Mesenchymal stem cell (in vitro differentiated cells and primary cell): ENCODE measurements at regions not wholly inside any gene's neighbourhood (a gene's known extent, or its start where the extent isn't known, plus 50 kb on each side); places are given as distances from the start of the nearest gene placed in this dataset.

Experiments used
- DNase-seq: peaks from one replicate; pipeline ENCODE4 v3.0.0-alpha.2; 2013
- H2AFZ ChIP-seq: one replicate; pipeline ENCODE4 v1.6.1; 2013; ENCODE audit warnings: low read depth, mild to moderate bottlenecking, control low read depth, inconsistent platforms, low read length, moderate library complexity
- H2AK5ac ChIP-seq: 2 replicates; pipeline ENCODE4 v1.6.1; 2013; ENCODE audit warnings: low read length, moderate library complexity, mild to moderate bottlenecking, inconsistent platforms; ENCODE audit not compliant: severe bottlenecking
- H2BK120ac ChIP-seq: one replicate; pipeline ENCODE4 v1.6.1; 2013; ENCODE audit warnings: low read depth, mild to moderate bottlenecking, inconsistent platforms, low read length, moderate library complexity
- H2BK12ac ChIP-seq, 2 experiments: one replicate each; pipeline ENCODE4 v1.6.1; 2013; ENCODE audit warnings: inconsistent platforms in 2 of 2, low read length in 2 of 2, mild to moderate bottlenecking in 2 of 2, moderate library complexity in 2 of 2, control low read depth in 1 of 2
- H2BK15ac ChIP-seq: one replicate; pipeline ENCODE4 v1.6.1; 2013; ENCODE audit warnings: mild to moderate bottlenecking, low read depth, inconsistent platforms; ENCODE audit not compliant: poor library complexity, severe bottlenecking
- H2BK5ac ChIP-seq: 2 replicates; pipeline ENCODE4 v1.6.1; 2013; ENCODE audit warnings: low read depth, mild to moderate bottlenecking, low read length, control low read depth, inconsistent platforms; ENCODE audit not compliant: poor library complexity, severe bottlenecking
- H3K14ac ChIP-seq, 2 experiments: one replicate each; pipeline ENCODE4 v1.6.1; 2013; ENCODE audit warnings: inconsistent platforms in 2 of 2, low read length in 2 of 2, control low read depth in 1 of 2, mild to moderate bottlenecking in 1 of 2, moderate library complexity in 1 of 2
- H3K18ac ChIP-seq, 2 experiments: one replicate each; pipeline ENCODE4 v1.6.1; 2013; ENCODE audit warnings: inconsistent platforms in 2 of 2, low read length in 2 of 2, control low read depth in 1 of 2, low read depth in 1 of 2, mild to moderate bottlenecking in 1 of 2
- H3K23ac ChIP-seq, 2 experiments: one replicate each; pipeline ENCODE4 v1.6.1; 2013; ENCODE audit warnings: inconsistent platforms in 2 of 2, low read length in 2 of 2, mild to moderate bottlenecking in 2 of 2, moderate library complexity in 2 of 2, control low read depth in 1 of 2
- H3K27ac ChIP-seq: 2 replicates; pipeline ENCODE4 v1.5.1; 2013; ENCODE audit warnings: mild to moderate bottlenecking, moderate library complexity, low read length, control low read depth, inconsistent platforms; ENCODE audit not compliant: poor library complexity, severe bottlenecking
- H3K27me3 ChIP-seq, 2 experiments: 2 replicates each; pipeline versions ENCODE4 v1.6.1 to v1.7.0; 2013; ENCODE audit warnings: low read length in 2 of 2, mild to moderate bottlenecking in 2 of 2, moderate library complexity in 2 of 2, control low read depth in 1 of 2, inconsistent platforms in 1 of 2; ENCODE audit not compliant: control insufficient read depth in 1 of 2, insufficient read depth in 1 of 2
- H3K36me3 ChIP-seq, 2 experiments: 2 replicates each; pipeline versions ENCODE4 v1.6.1 to v1.7.0; 2013; ENCODE audit warnings: low read length in 2 of 2, control low read depth in 1 of 2, inconsistent platforms in 1 of 2, low read depth in 1 of 2, mild to moderate bottlenecking in 1 of 2; ENCODE audit not compliant: insufficient read depth in 2 of 2, control insufficient read depth in 1 of 2
- H3K4ac ChIP-seq, 2 experiments: one replicate each; pipeline ENCODE4 v1.6.1; 2013; ENCODE audit warnings: inconsistent platforms in 2 of 2, low read length in 2 of 2, mild to moderate bottlenecking in 2 of 2, moderate library complexity in 2 of 2, control low read depth in 1 of 2, low read depth in 1 of 2
- H3K4me1 ChIP-seq: 2 replicates; pipeline ENCODE4 v1.6.1; 2013; ENCODE audit warnings: low read depth, low read length, control low read depth; ENCODE audit not compliant: control insufficient read depth, insufficient read depth
- H3K4me2 ChIP-seq: 2 replicates; pipeline ENCODE4 v1.6.1; 2013; ENCODE audit warnings: low read length, mild to moderate bottlenecking, inconsistent platforms; ENCODE audit not compliant: poor library complexity, severe bottlenecking
- H3K4me3 ChIP-seq, 2 experiments: 2 replicates each; pipeline versions ENCODE4 v1.5.1 to v1.7.0; 2013; ENCODE audit warnings: low read length in 2 of 2, mild to moderate bottlenecking in 2 of 2, control low read depth in 1 of 2, low read depth in 1 of 2; ENCODE audit not compliant: insufficient read depth in 1 of 2
- H3K79me1 ChIP-seq: replicated peaks from 2 replicates; pipeline ENCODE4 v1.6.1; 2013; ENCODE audit warnings: mild to moderate bottlenecking, control low read depth, low read length, inconsistent platforms; ENCODE audit not compliant: poor library complexity, severe bottlenecking
- H3K9ac ChIP-seq: 2 replicates; pipeline ENCODE4 v1.7.0; 2013; ENCODE audit warnings: mild to moderate bottlenecking, low read length, moderate library complexity
- H3K9me3 ChIP-seq: 2 replicates; pipeline ENCODE4 v1.7.0; 2013; ENCODE audit warnings: mild to moderate bottlenecking, low read length; ENCODE audit not compliant: control insufficient read depth
- H4K8ac ChIP-seq: one replicate; pipeline ENCODE4 v1.6.1; 2013; ENCODE audit warnings: inconsistent platforms, mild to moderate bottlenecking, low read length, moderate library complexity
- H4K91ac ChIP-seq: one replicate; pipeline ENCODE4 v1.6.1; 2013; ENCODE audit warnings: mild to moderate bottlenecking, low read length, inconsistent platforms
- WGBS: methylation state at CpG from one replicate; pipeline ENCODE4 v1.1.7; 2013; ENCODE audit warnings: mixed read lengths; 5-methylcytosine and 5-hydroxymethylcytosine counted together

GRCh38 chr2:18842836-18843235 is 253.5 kb upstream of the NT5C1B start:
- no peak overlapping the region for H4K8ac ChIP-seq
- no peak overlapping the region for H2BK12ac ChIP-seq
- no peak overlapping the region for H3K4ac ChIP-seq
- no peak overlapping the region for H3K18ac ChIP-seq
- no peak overlapping the region for H3K27ac ChIP-seq
- H3K79me1 ChIP-seq: no peaks in the 10 kb centered on the region
- H3K23ac ChIP-seq: no peak overlapping the region
- no peak overlapping the region for H2BK5ac ChIP-seq
- H2BK15ac ChIP-seq: peak overlapping the region; percentile 19
- no peaks in the 10 kb centered on the region for H3K36me3 ChIP-seq
- H3K9ac ChIP-seq: no peak overlapping the region
- H2BK120ac ChIP-seq: no peak overlapping the region
- H3K4me1 ChIP-seq: no peaks in the 10 kb centered on the region
- H3K4me2 ChIP-seq: no peak overlapping the region
- H2AFZ ChIP-seq: no peak overlapping the region
- peak overlapping the region; percentile 20 for H4K91ac ChIP-seq
- peak overlapping the region; percentile 35 for H2AK5ac ChIP-seq
- 81% methylated on average over 5 of the region's 5 CpGs for WGBS
- no peaks in the 10 kb centered on the region for H3K9me3 ChIP-seq
- H3K4me3 ChIP-seq: no peak overlapping the region
- H3K14ac ChIP-seq: no peak overlapping the region
- DNase-seq: no peak
- H3K27me3 ChIP-seq: no peaks in the 10 kb centered on the region

- Histone ChIP-seq H3K4me3 (no peak overlapping the region), H2AK5ac (no peak overlapping the region), H2BK120ac (no peak overlapping the region), H3K18ac (no peak overlapping the region), H3K79me1 (no peaks in the 10 kb centered on the region), H2BK15ac (no peak overlapping the region), H3K4ac (no peak overlapping the region), H3K36me3 (no peaks in the 10 kb centered on the region), H3K14ac (no peak overlapping the region), H3K27ac (no peak overlapping the region), H4K91ac (no peak overlapping the region), H4K8ac (no peak overlapping the region), H3K9me3 (no peaks in the 10 kb centered on the region), H2BK5ac (no peak overlapping the region), H3K9ac (no peak overlapping the region), H2AFZ (no peak overlapping the region), H2BK12ac (no peak overlapping the region), H3K27me3 (peaks cover 0 to 1% of the 10 kb centered on the region in 2 experiments), H3K4me2 (no peak overlapping the region), H3K23ac (no peak overlapping the region), H3K4me1 (no peaks in the 10 kb centered on the region)
- WGBS: 96% methylated on average over 3 of the region's 4 CpGs
- DNase-seq: no peak
These were observed 252.1 kb upstream of the NT5C1B start for GRCh38 chr2:18841248-18842150.

- WGBS: 100% methylated on average over 1 of the region's 1 CpG
- Histone ChIP-seq H3K36me3 (no peaks in the 10 kb centered on the region), H3K4me2 (no peak overlapping the region), H2BK120ac (no peak overlapping the region), H3K27ac (no peak overlapping the region), H4K91ac (no peak overlapping the region), H2BK12ac (no peak overlapping the region), H2AFZ (no peak overlapping the region), H3K14ac (no peak overlapping the region), H4K8ac (no peak overlapping the region), H3K79me1 (no peaks in the 10 kb centered on the region), H2BK15ac (no peak overlapping the region), H3K9me3 (no peaks in the 10 kb centered on the region), H3K4me3 (no peak overlapping the region), H3K23ac (no peak overlapping the region), H3K4me1 (peaks cover 2% of the 10 kb centered on the region), H3K27me3 (peaks cover 0 to 3% of the 10 kb centered on the region in 2 experiments), H2AK5ac (no peak overlapping the region), H2BK5ac (no peak overlapping the region), H3K9ac (no peak overlapping the region), H3K18ac (peak overlapping the region in 1 of 2 experiments; percentile 46), H3K4ac (no peak overlapping the region)
- DNase-seq: no peak
These were observed 247.9 kb upstream of the NT5C1B start for GRCh38 chr2:18837240-18837639.

DNA sequence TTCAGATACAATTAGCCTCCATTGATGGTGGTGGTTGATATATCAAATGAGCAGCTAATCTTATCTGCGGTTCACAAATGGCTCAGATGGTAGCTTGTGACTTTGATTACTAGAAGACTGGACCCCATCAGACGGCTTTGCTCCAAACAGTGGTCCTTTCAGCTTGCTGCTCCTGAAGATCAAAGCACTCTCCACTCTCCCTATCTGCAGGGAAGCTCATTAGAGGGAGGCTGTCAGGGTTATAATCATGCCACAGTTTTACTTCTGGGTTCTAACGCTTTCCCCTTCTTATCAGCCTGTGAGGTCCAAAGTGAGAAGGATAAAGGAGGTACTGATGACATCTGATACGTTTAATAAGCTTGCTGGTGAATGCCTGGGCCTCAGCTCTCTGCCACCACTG is 247.1 kb upstream of the NT5C1B start:
- Histone ChIP-seq H2AFZ (no peak overlapping the region), H3K4me2 (no peak overlapping the region), H2BK15ac (peak overlapping the region; percentile 17), H2BK5ac (no peak overlapping the region), H2BK12ac (no peak overlapping the region), H2BK120ac (no peak overlapping the region), H3K4ac (no peak overlapping the region), H3K23ac (no peak overlapping the region), H4K91ac (no peak overlapping the region), H3K4me3 (no peak overlapping the region), H3K4me1 (peaks cover 2% of the 10 kb centered on the region), H2AK5ac (no peak overlapping the region), H3K27ac (no peak overlapping the region), H3K9ac (no peak overlapping the region), H3K27me3 (peaks cover 0 to 3% of the 10 kb centered on the region in 2 experiments), H3K9me3 (no peaks in the 10 kb centered on the region), H3K79me1 (no peaks in the 10 kb centered on the region), H3K18ac (no peak overlapping the region), H3K36me3 (no peaks in the 10 kb centered on the region), H3K14ac (no peak overlapping the region), H4K8ac (no peak overlapping the region)
- no peak for DNase-seq
- WGBS: 44% methylated on average over 3 of the region's 4 CpGs
